ENCODE measurements at regions not wholly inside any gene's neighbourhood (a gene's known extent, or its start where the extent isn't known, plus 50 kb on each side); places are given as distances from the start of the nearest gene placed in this dataset.

DNA sequence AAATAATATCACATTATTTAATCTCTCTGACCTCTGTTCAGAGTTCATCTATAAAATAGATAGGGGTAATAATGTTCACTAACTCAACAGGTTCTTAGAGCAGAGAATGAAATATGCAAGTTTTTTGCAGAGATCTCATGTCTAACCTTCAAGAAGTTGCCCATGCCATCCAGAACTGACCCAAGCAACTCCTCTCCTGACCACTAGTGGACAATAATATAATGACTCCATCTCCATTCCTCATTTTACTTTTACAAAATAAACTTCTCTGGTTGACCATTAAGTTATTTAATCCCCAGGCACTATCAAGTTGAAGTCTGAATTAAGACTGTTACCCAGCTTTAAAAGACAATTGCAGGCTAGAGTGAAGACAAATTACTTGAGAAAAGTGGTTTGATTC is 382.6 kb downstream of the KCNA4 start:
- H3K36me3 ChIP-seq: no peaks in the 10 kb centered on the region
- intact Hi-C loops (cut with DNase I; ENCODE audit: low total_unique reads): no loop called here
- H3K4me1 ChIP-seq: no peaks in the 10 kb centered on the region
- no peak for DNase-seq (ENCODE audit: low spot score in 2 of 2)
- no peak overlapping the region for H3K27ac ChIP-seq
- no peak overlapping the region for H3K4me3 ChIP-seq
- H3K9me3 ChIP-seq: no peaks in the 10 kb centered on the region
- TF ChIP-seq POLR2A (IDR thresholded peaks at IDR 0.05): no peak
- TF ChIP-seq POLR2AphosphoS5 (IDR thresholded peaks at IDR 0.05): no peak
- TF ChIP-seq CTCF (IDR thresholded peaks at IDR 0.05): no peak
- H3K27me3 ChIP-seq: no peaks in the 10 kb centered on the region

- Histone ChIP-seq H3K36me3 (no peaks in the 10 kb centered on the region), H3K27ac (no peak overlapping the region), H3K27me3 (no peaks in the 10 kb centered on the region), H3K4me1 (no peaks in the 10 kb centered on the region), H3K9me3 (no peaks in the 10 kb centered on the region), H3K4me3 (no peak overlapping the region)
- no peak for TF ChIP-seq POLR2A (IDR thresholded peaks at IDR 0.05)
- no peak for TF ChIP-seq CTCF (IDR thresholded peaks at IDR 0.05)
- TF ChIP-seq POLR2AphosphoS5 (IDR thresholded peaks at IDR 0.05): no peak
- DNase-seq (ENCODE audit: low spot score in 2 of 2): no peak
- intact Hi-C loops (cut with DNase I; ENCODE audit: low total_unique reads): no loop called here
These were observed 387.5 kb downstream of the KCNA4 start for GRCh38 chr11:29629286-29629685.

- H3K36me3 ChIP-seq: no peaks in the 10 kb centered on the region
- H3K4me3 ChIP-seq: no peak overlapping the region
- intact Hi-C loops (cut with DNase I; ENCODE audit: low total_unique reads): no loop called here
- no peak overlapping the region for H3K27ac ChIP-seq
- H3K27me3 ChIP-seq: no peaks in the 10 kb centered on the region
- DNase-seq (ENCODE audit: low spot score in 2 of 2): no peak
- no peaks in the 10 kb centered on the region for H3K9me3 ChIP-seq
- no peaks in the 10 kb centered on the region for H3K4me1 ChIP-seq
- no peak for TF ChIP-seq POLR2AphosphoS5 (IDR thresholded peaks at IDR 0.05)
- no peak for TF ChIP-seq CTCF (IDR thresholded peaks at IDR 0.05)
- TF ChIP-seq POLR2A (IDR thresholded peaks at IDR 0.05): no peak
These were observed 388.2 kb downstream of the KCNA4 start for GRCh38 chr11:29628609-29629008.

DNA sequence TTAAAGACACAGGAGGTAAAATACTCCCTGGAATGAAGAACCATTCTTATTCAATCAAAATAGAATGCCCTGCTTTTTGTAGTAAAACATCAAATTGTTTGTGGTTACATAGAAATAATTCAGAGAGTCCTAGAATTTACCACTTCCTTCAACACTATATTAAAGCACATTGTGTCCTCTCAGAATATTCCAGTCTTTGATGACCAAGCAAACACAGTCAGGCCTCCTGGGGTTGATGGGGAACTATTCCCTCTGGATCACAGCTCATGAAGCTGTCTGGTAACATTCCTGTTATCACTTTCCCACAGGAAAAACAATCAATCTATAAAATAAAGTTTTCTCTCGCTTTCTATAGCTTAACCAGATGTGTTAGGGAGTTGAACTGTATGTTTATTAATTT is 389.3 kb downstream of the KCNA4 start:
- no peaks in the 10 kb centered on the region for H3K27me3 ChIP-seq
- H3K36me3 ChIP-seq: no peaks in the 10 kb centered on the region
- intact Hi-C loops (cut with DNase I; ENCODE audit: low total_unique reads): no loop called here
- no peaks in the 10 kb centered on the region for H3K9me3 ChIP-seq
- no peak overlapping the region for H3K27ac ChIP-seq
- no peak for DNase-seq (ENCODE audit: low spot score in 2 of 2)
- no peak overlapping the region for H3K4me3 ChIP-seq
- no peaks in the 10 kb centered on the region for H3K4me1 ChIP-seq
- TF ChIP-seq CTCF (IDR thresholded peaks at IDR 0.05): no peak
- no peak for TF ChIP-seq POLR2A (IDR thresholded peaks at IDR 0.05)
- TF ChIP-seq POLR2AphosphoS5 (IDR thresholded peaks at IDR 0.05): no peak

- Histone ChIP-seq H3K4me3 (no peak overlapping the region), H3K36me3 (no peaks in the 10 kb centered on the region), H3K4me1 (no peaks in the 10 kb centered on the region), H3K9me3 (no peaks in the 10 kb centered on the region), H3K27ac (no peak overlapping the region), H3K27me3 (no peaks in the 10 kb centered on the region)
- intact Hi-C loops (cut with DNase I; ENCODE audit: low total_unique reads): no loop called here
- TF ChIP-seq POLR2A (IDR thresholded peaks at IDR 0.05) (no peak), CTCF (IDR thresholded peaks at IDR 0.05) (no peak), POLR2AphosphoS5 (IDR thresholded peaks at IDR 0.05) (no peak)
- no peak for DNase-seq (ENCODE audit: low spot score in 2 of 2)
These were observed 393.6 kb downstream of the KCNA4 start for GRCh38 chr11:29623144-29623722.

Data from breast epithelium (tissue), 4 donors.